Sigmoid colon (tissue), 6 donors: ENCODE measurements at regions not wholly inside any gene's neighbourhood (a gene's known extent, or its start where the extent isn't known, plus 50 kb on each side); places are given as distances from the start of the nearest gene placed in this dataset.

Source experiments
- DNase-seq: peaks from one replicate; pipeline ENCODE4 v3.0.0-alpha.2; 2019
- H3K27ac ChIP-seq, 4 donors: fragments of 200-600 bp; sonication (generic); one replicate each; pipeline ENCODE4 v1.5.1; 2016 to 2019; ENCODE audit warnings: mild to moderate bottlenecking in 1 of 4
- H3K27me3 ChIP-seq, 3 donors: fragments of 200-600 bp; sonication (generic); one replicate each; pipeline ENCODE4 v1.5.1; 2019; ENCODE audit warnings: mild to moderate bottlenecking in 1 of 3
- H3K36me3 ChIP-seq, 4 donors: fragments of 200-600 bp; sonication (generic); one replicate each; pipeline ENCODE4 v1.5.1; 2016 to 2019
- H3K4me1 ChIP-seq, 4 donors: fragments of 200-600 bp; sonication (generic); one replicate each; pipeline ENCODE4 v1.5.1; 2017 to 2019
- H3K4me3 ChIP-seq, 4 donors: fragments of 200-600 bp; sonication (generic); one replicate each; pipeline ENCODE4 v1.5.1; 2017 to 2019; ENCODE audit warnings: mild to moderate bottlenecking in 2 of 4, moderate library complexity in 1 of 4
- H3K9me3 ChIP-seq, 4 donors: fragments of 200-600 bp in 3 of 4; sonication (generic) in 3 of 4; one replicate each; pipeline versions ENCODE4 v1.5.1 to v1.6.1; 2013 to 2019
- CTCF ChIP-seq, 4 experiments: fragments of 450-650 bp in 3 of 4; fragments of 200-600 bp in 1 of 4; IDR thresholded peaks; one replicate each; pipeline ENCODE4 v1.5.1; 2016 to 2019; ENCODE audit warnings: antibody characterized with exemption in 4 of 4, mild to moderate bottlenecking in 3 of 4, moderate library complexity in 2 of 4
- EP300 ChIP-seq, 4 donors: sonication (generic); formaldehyde crosslinking; IDR thresholded peaks; one replicate each; pipeline ENCODE4 v1.6.1; 2017; ENCODE audit warnings: antibody characterized with exemption in 4 of 4
- POLR2A ChIP-seq, 2 donors: fragments of 450-650 bp; IDR thresholded peaks; one replicate each; pipeline ENCODE4 v1.6.1; 2016; ENCODE audit warnings: antibody characterized with exemption in 2 of 2, mild to moderate bottlenecking in 2 of 2, moderate library complexity in 2 of 2
- POLR2AphosphoS5 ChIP-seq, 4 donors: sonication (generic); formaldehyde crosslinking; IDR thresholded peaks; one replicate each; pipeline ENCODE4 v1.6.1; 2017; ENCODE audit warnings: antibody characterized with exemption in 4 of 4
- WGBS, 2 donors: extraction: QIAGEN DNeasy Blood & Tissue Kit; methylation state at CpG; one replicate each; pipeline ENCODE4 v1.1.7; 2013; 5-methylcytosine and 5-hydroxymethylcytosine counted together
- intact Hi-C: fragments of 100-400 bp; cut with DNase I; formaldehyde crosslinking; loops from one replicate; pipeline ENCODE4 v1.15.1; 2023
- donor health status: healthy with polysubstance abuse.
- donor health status: healthy.

- Histone ChIP-seq H3K9me3 (no peaks in the 10 kb centered on the region), H3K27ac (no peak overlapping the region), H3K4me1 (no peaks in the 10 kb centered on the region), H3K4me3 (no peak overlapping the region), H3K36me3 (no peaks in the 10 kb centered on the region), H3K27me3 (no peaks in the 10 kb centered on the region)
- intact Hi-C loops = no loop called here
- peak; percentile 64 for DNase-seq
- TF ChIP-seq CTCF (IDR thresholded peaks at IDR 0.05) = peak; percentile 9 to 64 (median 20)
- TF ChIP-seq POLR2AphosphoS5 (IDR thresholded peaks at IDR 0.05) = no peak
- TF ChIP-seq POLR2A (IDR thresholded peaks at IDR 0.05) = no peak
- 43 to 45% methylated on average over 11 of the region's 11 CpGs for WGBS, 2 donors
Measured at GRCh38 chr14:21978184-21978998, 304.8 kb upstream of the OR4E1 start.

- H3K36me3 ChIP-seq = no peaks in the 10 kb centered on the region
- no peaks in the 10 kb centered on the region for H3K4me1 ChIP-seq
- TF ChIP-seq POLR2A (IDR thresholded peaks at IDR 0.05) (no peak), CTCF (IDR thresholded peaks at IDR 0.05) (no peak), EP300 (IDR thresholded peaks at IDR 0.05) (no peak), POLR2AphosphoS5 (IDR thresholded peaks at IDR 0.05) (no peak)
- 86 to 89% methylated on average over 2 of the region's 2 CpGs for WGBS, 2 donors
- DNase-seq = no peak
- H3K4me3 ChIP-seq = no peak overlapping the region
- intact Hi-C loops = no loop called here
- no peaks in the 10 kb centered on the region for H3K9me3 ChIP-seq
- no peaks in the 10 kb centered on the region for H3K27me3 ChIP-seq
- no peak overlapping the region for H3K27ac ChIP-seq
Measured at GRCh38 chr14:21974741-21975140, 301.1 kb upstream of the OR4E1 start.

- WGBS, 2 donors = 72 to 85% methylated on average over 1 of the region's 1 CpG
Measured at GRCh38 chr14:21965042-21965441, 291.4 kb upstream of the OR4E1 start.

GRCh38 chr14:21964180-21964579 lies 290.6 kb upstream of the OR4E1 start:
- Histone ChIP-seq H3K4me3 (no peak overlapping the region), H3K4me1 (no peaks in the 10 kb centered on the region), H3K9me3 (no peaks in the 10 kb centered on the region), H3K27ac (no peak overlapping the region), H3K27me3 (no peaks in the 10 kb centered on the region), H3K36me3 (no peaks in the 10 kb centered on the region)
- intact Hi-C loops = no loop called here
- TF ChIP-seq CTCF (IDR thresholded peaks at IDR 0.05) (no peak), POLR2AphosphoS5 (IDR thresholded peaks at IDR 0.05) (no peak), POLR2A (IDR thresholded peaks at IDR 0.05) (no peak), EP300 (IDR thresholded peaks at IDR 0.05) (no peak)
- 67 to 68% methylated on average over 1 of the region's 1 CpG for WGBS, 2 donors
- DNase-seq = no peak

More at GRCh38 chr14:21965042-21965441, 291.4 kb upstream of the OR4E1 start:
- H3K36me3 ChIP-seq = no peaks in the 10 kb centered on the region
- DNase-seq = no peak
- H3K4me3 ChIP-seq = no peak overlapping the region
- TF ChIP-seq EP300 (IDR thresholded peaks at IDR 0.05) (no peak), CTCF (IDR thresholded peaks at IDR 0.05) (no peak), POLR2A (IDR thresholded peaks at IDR 0.05) (no peak), POLR2AphosphoS5 (IDR thresholded peaks at IDR 0.05) (no peak)
- H3K27ac ChIP-seq = no peak overlapping the region
- H3K9me3 ChIP-seq = no peaks in the 10 kb centered on the region
- no peaks in the 10 kb centered on the region for H3K4me1 ChIP-seq
- no peaks in the 10 kb centered on the region for H3K27me3 ChIP-seq
- intact Hi-C loops = no loop called here

GRCh38 chr14:21960636-21961035 lies 287.0 kb upstream of the OR4E1 start:
- Histone ChIP-seq H3K4me1 (no peaks in the 10 kb centered on the region), H3K27ac (no peak overlapping the region), H3K9me3 (no peaks in the 10 kb centered on the region), H3K36me3 (no peaks in the 10 kb centered on the region), H3K27me3 (no peaks in the 10 kb centered on the region), H3K4me3 (no peak overlapping the region)
- TF ChIP-seq EP300 (IDR thresholded peaks at IDR 0.05) (no peak), POLR2AphosphoS5 (IDR thresholded peaks at IDR 0.05) (no peak), POLR2A (IDR thresholded peaks at IDR 0.05) (no peak), CTCF (IDR thresholded peaks at IDR 0.05) (no peak)
- WGBS, 2 donors = 40 to 77% methylated on average over 1 of the region's 1 CpG
- intact Hi-C loops = no loop called here
- DNase-seq = no peak
